Naive thymus-derived CD4-positive, alpha-beta T cell (primary cell): ENCODE measurements at regions not wholly inside any gene's neighbourhood (a gene's known extent, or its start where the extent isn't known, plus 50 kb on each side); places are given as distances from the start of the nearest gene placed in this dataset.
A peak's percentile ranks its signal among the peaks of the same experiment; 100 is the strongest.

Source experiments
- ATAC-seq: fragments of 150-1000 bp; cut with Tn5 transposase; 2 replicates; pipeline ENCODE4 v1.10.0; 2021; ENCODE audit warnings: mild to moderate bottlenecking, moderate library complexity
- CTCF ChIA-PET: fragments of 350-600 bp; sonication (Branson Sonifier 250); formaldehyde crosslinking; loops from one replicate; lab custom pipeline; 2021; ENCODE audit warnings: antibody characterized with exemption; lab: Charles Lee
- POLR2A ChIA-PET: fragments of 350-600 bp; sonication (Branson Sonifier 250); formaldehyde crosslinking; loops from one replicate; lab custom pipeline; 2021; ENCODE audit warnings: antibody characterized with exemption, inconsistent platforms; lab: Charles Lee
- DNase-seq, 9 donors: peaks; one replicate each; pipeline versions ENCODE4 v3.0.0 to v3.0.0-alpha.2; 2020 to 2022; ENCODE audit warnings: mixed read lengths in 1 of 9
- H3K27ac ChIP-seq: one replicate; pipeline ENCODE4 v1.7.0; 2013; ENCODE audit warnings: mild to moderate bottlenecking, low read depth, low read length, moderate library complexity
- H3K27me3 ChIP-seq, 2 donors: one replicate each; pipeline ENCODE4 v1.7.0; 2013; ENCODE audit warnings: low read length in 2 of 2, mild to moderate bottlenecking in 2 of 2, moderate library complexity in 2 of 2; ENCODE audit not compliant: control insufficient read depth in 2 of 2, insufficient read depth in 2 of 2
- H3K36me3 ChIP-seq, 3 experiments: 1 replicate in 2 of 3; 2 replicates in 1 of 3; pipeline ENCODE4 v1.7.0; 2013; ENCODE audit warnings: low read length in 3 of 3, mild to moderate bottlenecking in 3 of 3, moderate library complexity in 1 of 3; ENCODE audit not compliant: insufficient read depth in 3 of 3, control insufficient read depth in 2 of 3
- H3K4me1 ChIP-seq, 2 donors: one replicate each; pipeline ENCODE4 v1.7.0; 2013; ENCODE audit warnings: low read length in 2 of 2, mild to moderate bottlenecking in 2 of 2, moderate library complexity in 1 of 2; ENCODE audit not compliant: control insufficient read depth in 2 of 2, insufficient read depth in 2 of 2
- H3K4me3 ChIP-seq: 2 replicates; pipeline ENCODE4 v1.7.0; 2013; ENCODE audit warnings: mild to moderate bottlenecking, low read length
- H3K9me3 ChIP-seq, 3 experiments: 1 replicate in 2 of 3; 2 replicates in 1 of 3; pipeline ENCODE4 v1.7.0; 2013; ENCODE audit warnings: low read length in 3 of 3; ENCODE audit not compliant: control insufficient read depth in 2 of 3
- H3K27ac Mint-ChIP-seq, 9 donors: one replicate each; pipeline ENCODE4 v1.8.0; 2020 to 2022; ENCODE audit warnings: mixed read lengths in 9 of 9, mild to moderate bottlenecking in 8 of 9, moderate library complexity in 5 of 9, inconsistent platforms in 2 of 9
- H3K27me3 Mint-ChIP-seq, 5 donors: one replicate each; pipeline ENCODE4 v1.8.0; 2021 to 2022; ENCODE audit warnings: mixed read lengths in 5 of 5, mild to moderate bottlenecking in 1 of 5
- H3K36me3 Mint-ChIP-seq, 5 donors: one replicate each; pipeline ENCODE4 v1.8.0; 2020 to 2022; ENCODE audit warnings: mixed read lengths in 5 of 5, mild to moderate bottlenecking in 3 of 5, inconsistent platforms in 1 of 5
- H3K4me1 Mint-ChIP-seq, 7 donors: one replicate each; pipeline ENCODE4 v1.8.0; 2020 to 2022; ENCODE audit warnings: mixed read lengths in 7 of 7, mild to moderate bottlenecking in 3 of 7, inconsistent platforms in 1 of 7
- H3K4me3 Mint-ChIP-seq, 10 donors: one replicate each; pipeline ENCODE4 v1.8.0; 2020 to 2022; ENCODE audit warnings: mild to moderate bottlenecking in 10 of 10, mixed read lengths in 10 of 10, moderate library complexity in 6 of 10, inconsistent platforms in 2 of 10
- H3K9me3 Mint-ChIP-seq, 11 donors: one replicate each; pipeline ENCODE4 v1.8.0; 2020 to 2022; ENCODE audit warnings: mixed read lengths in 11 of 11, mild to moderate bottlenecking in 4 of 11, inconsistent platforms in 1 of 11, moderate library complexity in 1 of 11
- intact Hi-C, 2 donors: fragments of 100-400 bp; cut with micrococcal nuclease; formaldehyde crosslinking; loops; one replicate each; pipeline ENCODE4 v1.15.1; 2023

GRCh38 chr5:133827830-133828229 is 140.6 kb downstream of the C5orf15 start:
- no peak overlapping the region for H3K4me3 Mint-ChIP-seq
- Histone ChIP-seq H3K4me3 (no peak overlapping the region), H3K36me3 (no peaks in the 10 kb centered on the region), H3K4me1 (peaks cover 18 to 25% of the 10 kb centered on the region in 2 donors), H3K27ac (no peak overlapping the region), H3K9me3 (no peaks in the 10 kb centered on the region), H3K27me3 (no peaks in the 10 kb centered on the region)
- no peak for ATAC-seq
- peaks cover 0 to 8% (median 0%) of the 10 kb centered on the region in 5 donors for H3K27me3 Mint-ChIP-seq
- peaks cover 16 to 44% (median 30%) of the 10 kb centered on the region in 7 donors for H3K4me1 Mint-ChIP-seq
- no peaks in the 10 kb centered on the region for H3K9me3 Mint-ChIP-seq
- CTCF ChIA-PET: no interaction called here
- intact Hi-C loops: no loop called here
- no peaks in the 10 kb centered on the region for H3K36me3 Mint-ChIP-seq
- no peak overlapping the region for H3K27ac Mint-ChIP-seq
- POLR2A ChIA-PET: no interaction called here
- no peak for DNase-seq

GRCh38 chr5:133827011-133827410 is 141.4 kb downstream of the C5orf15 start:
- intact Hi-C loops: no loop called here
- H3K36me3 Mint-ChIP-seq: no peaks in the 10 kb centered on the region
- Histone ChIP-seq H3K4me3 (no peak overlapping the region), H3K9me3 (no peaks in the 10 kb centered on the region), H3K36me3 (no peaks in the 10 kb centered on the region), H3K27ac (no peak overlapping the region), H3K4me1 (peaks cover 18 to 25% of the 10 kb centered on the region in 2 donors), H3K27me3 (no peaks in the 10 kb centered on the region)
- ChIA-PET POLR2A (no interaction called here), CTCF (no interaction called here)
- no peak overlapping the region for H3K4me3 Mint-ChIP-seq
- no peaks in the 10 kb centered on the region for H3K9me3 Mint-ChIP-seq
- peak overlapping the region in 1 of 9 donors; percentile 8 for H3K27ac Mint-ChIP-seq
- DNase-seq (no peak), ATAC-seq (no peak)
- peaks cover 0 to 9% (median 0%) of the 10 kb centered on the region in 5 donors for H3K27me3 Mint-ChIP-seq
- H3K4me1 Mint-ChIP-seq: peaks cover 16 to 52% (median 33%) of the 10 kb centered on the region in 7 donors

GRCh38 chr5:133825631-133826289 is 142.7 kb downstream of the C5orf15 start:
- POLR2A ChIA-PET: no interaction called here
- H3K27ac Mint-ChIP-seq: peak overlapping the region; percentile 40 to 88 (median 72)
- H3K9me3 Mint-ChIP-seq: no peaks in the 10 kb centered on the region
- Histone ChIP-seq H3K27me3 (no peaks in the 10 kb centered on the region), H3K9me3 (no peaks in the 10 kb centered on the region), H3K4me1 (peaks cover 18 to 25% of the 10 kb centered on the region in 2 donors), H3K4me3 (no peak overlapping the region), H3K36me3 (no peaks in the 10 kb centered on the region), H3K27ac (no peak overlapping the region)
- CTCF ChIA-PET: no interaction called here
- ATAC-seq (peak; percentile 68), DNase-seq (peak in 7 of 9 donors; percentile 33 to 61 (median 54))
- intact Hi-C loops: no loop called here
- H3K36me3 Mint-ChIP-seq: no peaks in the 10 kb centered on the region
- H3K4me1 Mint-ChIP-seq: peaks cover 16 to 53% (median 33%) of the 10 kb centered on the region in 7 donors
- peak overlapping the region in 8 of 10 donors; percentile 36 to 81 (median 68) for H3K4me3 Mint-ChIP-seq
- peaks cover 0 to 7% (median 0%) of the 10 kb centered on the region in 5 donors for H3K27me3 Mint-ChIP-seq

- H3K4me3 ChIP-seq: no peak overlapping the region
- peaks cover 18 to 25% of the 10 kb centered on the region in 2 donors for H3K4me1 ChIP-seq
- ChIA-PET POLR2A (interaction anchor here (0.6 kb wide), 1 partner anchor 790 kb away, joined by 3 read pairs; no protein-coding TSS in a partner anchor), CTCF (interaction anchor here (0.6 kb wide), 2 partner anchors 45 to 122 kb away, joined by 3 to 5 read pairs; no protein-coding TSS in a partner anchor)
- DNase-seq: peak in 1 of 9 donors; percentile 8
- no peaks in the 10 kb centered on the region for H3K27me3 ChIP-seq
- no peaks in the 10 kb centered on the region for H3K36me3 Mint-ChIP-seq
- intact Hi-C loops: no loop called here
- peak overlapping the region in 8 of 10 donors; percentile 21 to 79 (median 55) for H3K4me3 Mint-ChIP-seq
- no peak overlapping the region for H3K27ac ChIP-seq
- no peaks in the 10 kb centered on the region for H3K36me3 ChIP-seq
- no peaks in the 10 kb centered on the region for H3K9me3 ChIP-seq
- peaks cover 0 to 16% (median 6%) of the 10 kb centered on the region in 5 donors for H3K27me3 Mint-ChIP-seq
- peaks cover 16 to 53% (median 33%) of the 10 kb centered on the region in 7 donors for H3K4me1 Mint-ChIP-seq
- H3K9me3 Mint-ChIP-seq: no peaks in the 10 kb centered on the region
- ATAC-seq: no peak
- peak overlapping the region in 7 of 9 donors; percentile 34 to 88 (median 71) for H3K27ac Mint-ChIP-seq
These were observed 143.7 kb downstream of the C5orf15 start for GRCh38 chr5:133824661-133825254.

- CTCF ChIA-PET: interaction anchor here (0.6 kb wide), 1 partner anchor 1295 kb away, joined by 3 read pairs; no protein-coding TSS in a partner anchor
- no peaks in the 10 kb centered on the region for H3K9me3 Mint-ChIP-seq
These were observed 146.5 kb downstream of the C5orf15 start for GRCh38 chr5:133821889-133822288.

GRCh38 chr5:133821311-133821741 is 147.1 kb downstream of the C5orf15 start:
- no peaks in the 10 kb centered on the region for H3K9me3 Mint-ChIP-seq
- Histone ChIP-seq H3K4me3 (no peak overlapping the region), H3K27me3 (no peaks in the 10 kb centered on the region), H3K27ac (no peak overlapping the region), H3K4me1 (peaks cover 16 to 23% of the 10 kb centered on the region in 2 donors), H3K9me3 (no peaks in the 10 kb centered on the region), H3K36me3 (no peaks in the 10 kb centered on the region)
- H3K36me3 Mint-ChIP-seq: no peaks in the 10 kb centered on the region
- ChIA-PET POLR2A (no interaction called here), CTCF (no interaction called here)
- no peak for ATAC-seq
- no peak overlapping the region for H3K27ac Mint-ChIP-seq
- intact Hi-C loops: no loop called here
- peaks cover 16 to 43% (median 28%) of the 10 kb centered on the region in 7 donors for H3K4me1 Mint-ChIP-seq
- DNase-seq: no peak
- peaks cover 7 to 19% (median 8%) of the 10 kb centered on the region in 5 donors for H3K27me3 Mint-ChIP-seq
- H3K4me3 Mint-ChIP-seq: no peak overlapping the region

More at GRCh38 chr5:133821889-133822288, 146.5 kb downstream of the C5orf15 start:
- ATAC-seq (no peak), DNase-seq (no peak)
- intact Hi-C loops: no loop called here
- Histone ChIP-seq H3K4me3 (no peak overlapping the region), H3K27ac (no peak overlapping the region), H3K9me3 (no peaks in the 10 kb centered on the region), H3K4me1 (peaks cover 18 to 25% of the 10 kb centered on the region in 2 donors), H3K27me3 (no peaks in the 10 kb centered on the region), H3K36me3 (no peaks in the 10 kb centered on the region)
- no peak overlapping the region for H3K27ac Mint-ChIP-seq
- POLR2A ChIA-PET: no interaction called here
- peaks cover 19 to 48% (median 33%) of the 10 kb centered on the region in 7 donors for H3K4me1 Mint-ChIP-seq
- peaks cover 7 to 19% (median 7%) of the 10 kb centered on the region in 5 donors for H3K27me3 Mint-ChIP-seq
- no peak overlapping the region for H3K4me3 Mint-ChIP-seq
- H3K36me3 Mint-ChIP-seq: no peaks in the 10 kb centered on the region
